ENCODE measurements at regions not wholly inside any gene's neighbourhood (a gene's known extent, or its start where the extent isn't known, plus 50 kb on each side); places are given as distances from the start of the nearest gene placed in this dataset.

- no peak for DNase-seq (ENCODE audit: low read depth)
These were observed 94.3 kb downstream of the PRLHR start for GRCh38 chr10:118501171-118501570.

- no peak for DNase-seq (ENCODE audit: low read depth)
These were observed 94.9 kb downstream of the PRLHR start for GRCh38 chr10:118500477-118501104.

- no peak for DNase-seq (ENCODE audit: low read depth)
These were observed 96.3 kb downstream of the PRLHR start for GRCh38 chr10:118499186-118499585.

GRCh38 chr10:118498623-118499022, 96.8 kb downstream of the PRLHR start:
- no peak for DNase-seq (ENCODE audit: low read depth)

- no peak for DNase-seq (ENCODE audit: low read depth)
These were observed 98.2 kb downstream of the PRLHR start for GRCh38 chr10:118497227-118497626.

- no peak for DNase-seq (ENCODE audit: low read depth)
These were observed 98.9 kb downstream of the PRLHR start for GRCh38 chr10:118496525-118496924.

- DNase-seq (ENCODE audit: low read depth) = no peak
These were observed 99.9 kb downstream of the PRLHR start for GRCh38 chr10:118495499-118495898.

GRCh38 chr10:118491055-118491454, 104.4 kb downstream of the PRLHR start:
- DNase-seq (ENCODE audit: low read depth) = no peak

- no peak for DNase-seq (ENCODE audit: low read depth)
These were observed 106.5 kb downstream of the PRLHR start for GRCh38 chr10:118488710-118489497.

- no peak for DNase-seq (ENCODE audit: low read depth)
These were observed 109.8 kb downstream of the PRLHR start for GRCh38 chr10:118485641-118486040.

GRCh38 chr10:118484152-118484871, 111.1 kb downstream of the PRLHR start:
- DNase-seq (ENCODE audit: low read depth) = no peak

GRCh38 chr10:118483496-118483895, 112.0 kb downstream of the PRLHR start:
- DNase-seq (ENCODE audit: low read depth) = no peak

- DNase-seq (ENCODE audit: low read depth) = no peak
These were observed 112.8 kb downstream of the PRLHR start for GRCh38 chr10:118482393-118483331.

- no peak for DNase-seq (ENCODE audit: low read depth)
These were observed 113.6 kb downstream of the PRLHR start for GRCh38 chr10:118481871-118482270.

GRCh38 chr10:118475214-118475613, 120.2 kb downstream of the PRLHR start:
- DNase-seq (ENCODE audit: low read depth) = no peak

GRCh38 chr10:118474111-118474510, 121.3 kb downstream of the PRLHR start:
- no peak for DNase-seq (ENCODE audit: low read depth)

- DNase-seq (ENCODE audit: low read depth) = no peak
These were observed 122.0 kb downstream of the PRLHR start for GRCh38 chr10:118473305-118473960.

- DNase-seq (ENCODE audit: low read depth) = no peak
These were observed 122.8 kb downstream of the PRLHR start for GRCh38 chr10:118472415-118473304.

GRCh38 chr10:118471863-118472262, 123.6 kb downstream of the PRLHR start:
- DNase-seq (ENCODE audit: low read depth) = no peak

- no peak for DNase-seq (ENCODE audit: low read depth)
These were observed 125.0 kb downstream of the PRLHR start for GRCh38 chr10:118470470-118470869.
